ENCODE measurements at regions not wholly inside any gene's neighbourhood (a gene's known extent, or its start where the extent isn't known, plus 50 kb on each side); places are given as distances from the start of the nearest gene placed in this dataset.

DNA sequence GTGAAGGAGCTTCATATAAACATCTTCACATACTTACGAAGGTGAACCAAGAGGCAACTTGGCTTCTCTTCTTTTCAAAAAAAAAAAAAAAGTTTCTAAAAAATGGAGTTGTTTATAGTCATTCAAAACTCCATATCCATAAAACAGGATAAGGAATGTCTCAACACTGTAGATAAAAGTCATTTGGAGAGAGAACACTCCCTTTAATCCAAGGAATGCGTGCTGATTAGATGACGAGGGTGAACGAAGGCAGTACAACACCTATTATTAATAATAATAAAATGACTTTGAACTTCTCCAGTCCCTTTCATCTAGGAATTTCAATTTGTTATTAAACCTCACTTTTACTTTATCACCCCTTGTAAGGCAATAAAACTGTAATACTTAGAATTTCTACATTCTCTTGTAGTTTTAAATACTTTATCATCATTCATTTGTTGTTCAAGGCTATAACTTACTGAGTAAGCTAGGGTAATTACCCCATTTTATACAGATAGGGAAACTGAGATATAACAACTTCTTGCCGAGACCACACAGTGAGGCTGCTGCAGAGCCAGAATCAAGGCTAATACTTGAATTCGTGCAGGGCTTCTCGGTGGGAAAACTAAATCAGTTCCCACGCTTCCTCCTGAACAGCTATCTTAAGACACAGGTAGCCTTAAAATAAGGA lies 377.1 kb downstream of the EFNA5 start:
- DNase-seq (ENCODE audit: low read depth) = no peak

DNA sequence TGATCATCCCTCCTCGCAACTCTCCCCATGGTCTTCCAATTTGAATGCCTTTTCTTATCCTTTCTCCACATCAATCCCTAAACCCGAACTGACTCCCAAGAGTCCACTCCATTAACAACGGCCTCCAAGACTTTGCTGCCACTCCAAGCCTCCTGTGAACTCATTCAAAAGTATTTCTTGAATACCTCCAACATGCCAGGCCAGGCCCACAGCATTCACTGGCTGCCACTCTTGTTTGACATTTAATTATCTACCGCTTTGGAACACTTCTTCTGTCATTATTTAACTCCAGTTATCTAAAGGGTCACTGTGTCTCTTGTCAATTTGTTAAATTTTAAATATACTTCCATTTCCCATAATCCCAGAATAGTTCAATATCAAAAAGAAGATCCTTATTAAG lies 378.9 kb downstream of the EFNA5 start:
- DNase-seq (ENCODE audit: low read depth) = no peak

- no peak for DNase-seq (ENCODE audit: low read depth)
Measured at GRCh38 chr5:107290780-107291398, 379.8 kb downstream of the EFNA5 start.

GRCh38 chr5:107289030-107289714 lies 381.6 kb downstream of the EFNA5 start:
- no peak for DNase-seq (ENCODE audit: low read depth)

DNA sequence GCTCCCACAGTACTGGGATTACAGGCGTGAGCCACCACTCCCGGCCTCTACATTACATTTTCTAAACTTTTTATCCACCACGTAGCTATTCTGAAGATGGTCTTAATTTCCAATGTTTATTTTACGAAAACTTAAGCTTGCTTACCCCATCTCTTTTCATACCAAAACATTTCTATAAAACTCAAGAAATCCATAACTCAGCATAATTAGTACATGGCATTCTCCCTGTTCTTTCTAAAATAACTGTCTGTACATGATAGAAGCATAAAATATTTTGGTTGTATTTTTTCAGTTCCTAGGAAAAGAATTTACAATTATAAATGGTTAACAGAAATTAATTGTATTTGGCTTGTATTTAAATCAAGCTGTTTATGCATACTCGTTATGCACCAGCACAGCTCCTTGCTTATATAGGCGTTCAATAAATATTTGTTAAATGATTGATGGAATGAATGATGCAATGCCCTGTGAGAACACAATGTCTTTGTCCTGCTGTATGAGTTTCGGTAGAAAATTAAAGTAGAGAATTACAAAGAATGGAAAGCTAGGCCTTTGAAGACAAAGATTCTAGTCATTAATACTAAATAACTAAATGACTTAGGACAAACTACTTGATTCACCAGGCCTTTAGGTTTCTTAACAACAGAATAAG lies 384.2 kb downstream of the EFNA5 start:
- no peak for DNase-seq (ENCODE audit: low read depth)

GRCh38 chr5:107285772-107286171 lies 385.0 kb downstream of the EFNA5 start:
- DNase-seq (ENCODE audit: low read depth) = no peak

DNA sequence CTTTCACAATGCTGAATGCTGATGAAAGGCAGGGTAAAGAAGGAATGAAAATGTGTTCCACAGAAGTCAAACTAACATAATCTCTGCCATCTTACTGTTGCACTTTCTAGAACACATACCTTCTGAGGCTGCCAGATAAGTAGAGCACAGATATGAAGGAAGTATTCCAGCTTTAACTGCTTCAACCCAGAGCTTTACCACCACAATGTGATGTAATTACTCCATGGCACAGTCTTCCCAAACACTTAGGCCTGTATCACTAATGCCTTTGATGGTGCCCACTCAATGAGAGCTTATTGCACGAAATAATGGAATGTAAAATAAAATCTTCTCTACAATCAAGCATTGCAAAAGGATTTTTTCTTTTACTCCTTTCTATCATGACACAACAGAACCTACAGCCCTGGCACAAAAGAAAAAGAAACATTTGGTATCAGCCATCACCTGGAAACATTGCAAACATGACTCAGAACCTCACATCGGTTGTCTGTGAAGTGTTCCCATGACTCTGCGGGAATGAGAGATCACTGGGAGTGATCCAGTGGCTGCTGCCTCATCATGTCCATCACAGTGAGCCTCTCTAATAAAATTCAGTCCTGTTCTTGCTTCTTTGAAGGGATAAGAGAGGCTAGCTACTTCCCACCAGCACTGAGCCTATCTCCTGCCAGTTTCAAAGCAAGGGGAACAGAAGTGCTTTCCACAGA lies 385.8 kb downstream of the EFNA5 start:
- no peak for DNase-seq (ENCODE audit: low read depth)

DNA sequence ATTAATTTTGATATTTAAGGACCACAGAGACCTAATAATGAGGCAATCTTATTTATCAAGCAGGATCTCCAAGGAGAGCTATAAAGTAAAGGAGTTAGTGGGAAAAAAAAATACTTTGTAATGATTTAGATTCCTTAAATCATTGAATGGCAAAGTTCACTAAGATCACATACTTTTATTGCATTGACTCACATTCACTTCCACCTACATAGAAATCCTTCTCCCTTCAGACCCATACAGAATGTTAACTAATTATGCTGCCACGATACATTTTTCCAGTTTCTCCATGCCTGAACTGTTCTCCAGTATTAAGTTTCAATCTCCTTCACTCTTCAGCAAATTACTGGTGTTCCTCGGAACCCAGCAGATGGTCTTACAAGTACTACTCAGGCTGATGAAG lies 388.7 kb downstream of the EFNA5 start:
- DNase-seq (ENCODE audit: low read depth) = no peak

- DNase-seq (ENCODE audit: low read depth) = no peak
Measured at GRCh38 chr5:107278774-107279173, 392.0 kb downstream of the EFNA5 start.

DNA sequence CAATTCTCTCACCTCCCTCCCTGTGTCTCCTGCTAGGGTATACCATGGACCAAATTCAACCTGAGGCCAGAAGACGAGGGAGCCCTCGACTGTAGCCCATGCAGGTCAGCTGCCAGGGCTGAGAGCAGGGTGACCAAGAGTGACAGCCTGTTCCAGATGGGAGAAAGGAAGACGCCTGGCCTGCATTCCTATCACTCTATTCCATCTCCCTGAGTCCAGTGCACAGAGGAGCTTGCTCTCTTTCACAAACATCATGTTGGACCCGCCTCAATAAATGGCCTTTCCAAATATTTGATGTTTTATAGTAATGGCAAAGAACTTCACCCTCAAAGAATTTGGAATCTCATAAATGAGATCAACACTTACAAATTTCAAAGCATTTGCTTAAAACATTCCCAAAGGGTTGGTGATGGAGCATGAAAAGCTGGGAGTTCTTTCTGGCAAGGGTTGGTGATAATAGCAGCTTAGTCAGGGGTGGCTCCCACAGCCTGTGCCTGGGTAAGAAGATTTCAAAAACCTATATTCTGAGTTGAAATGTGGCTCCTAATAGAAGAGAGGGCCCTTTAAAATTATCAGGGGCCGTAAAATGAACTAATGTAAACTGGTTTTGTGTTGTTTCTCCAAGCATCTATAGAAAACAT lies 393.1 kb downstream of the EFNA5 start:
- DNase-seq (ENCODE audit: low read depth) = no peak

GRCh38 chr5:107275333-107275732 lies 395.4 kb downstream of the EFNA5 start:
- no peak for DNase-seq (ENCODE audit: low read depth)

DNA sequence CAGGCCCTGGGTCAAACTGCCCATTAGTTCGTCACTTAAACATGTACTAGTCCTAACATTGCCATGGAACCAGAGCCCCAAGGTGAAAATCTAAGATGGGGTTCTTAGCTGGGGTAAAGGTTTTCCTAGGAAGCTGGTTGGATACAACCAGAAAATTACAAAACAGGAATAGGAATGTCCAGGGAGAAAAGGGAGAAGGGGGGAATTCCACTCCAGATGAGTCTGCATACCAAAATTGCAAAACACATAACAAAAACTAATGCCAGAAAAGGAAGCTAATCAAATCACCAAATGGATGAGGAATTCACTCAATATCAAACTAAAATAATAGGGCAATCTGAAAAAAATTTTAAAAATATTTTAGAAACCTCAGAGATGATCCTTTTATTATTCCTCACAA lies 396.2 kb downstream of the EFNA5 start:
- no peak for DNase-seq (ENCODE audit: low read depth)

DNA sequence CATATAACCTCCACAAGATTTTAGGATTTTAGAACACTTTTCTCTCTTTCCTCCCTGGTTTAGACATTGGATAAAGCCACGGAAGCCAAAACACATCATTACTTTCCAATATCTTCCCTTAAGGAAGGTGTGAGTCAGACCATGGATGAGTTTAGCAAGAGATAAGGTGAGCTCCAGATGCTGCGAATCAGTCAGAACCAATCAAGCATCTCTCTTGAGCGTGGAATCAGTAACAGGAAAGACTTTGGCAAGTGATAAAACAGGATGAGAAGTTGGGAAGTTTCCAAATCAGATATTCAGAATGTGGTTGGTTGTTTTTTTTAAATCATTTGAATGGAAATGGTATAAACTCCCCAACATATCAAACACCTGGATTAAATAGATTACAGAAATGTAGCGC lies 397.8 kb downstream of the EFNA5 start:
- DNase-seq (ENCODE audit: low read depth) = no peak

DNA sequence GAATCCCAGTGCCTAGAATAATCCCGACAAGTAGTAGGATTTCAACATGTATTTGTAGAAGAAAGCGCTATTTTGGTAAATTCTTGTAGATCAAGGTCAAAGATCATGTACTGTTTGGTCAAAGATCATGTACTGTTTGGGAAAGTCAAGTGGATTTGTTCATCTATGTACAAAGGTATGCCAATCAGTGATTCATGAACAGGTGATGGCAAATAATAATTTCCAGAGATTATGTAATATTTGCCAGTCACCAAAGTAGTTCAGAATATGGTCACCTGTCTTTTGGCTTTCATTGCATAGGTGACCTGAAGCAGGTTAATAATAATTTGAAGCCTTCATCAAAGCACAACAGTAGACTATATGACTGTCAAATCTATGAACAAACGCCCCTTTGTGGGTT lies 398.2 kb downstream of the EFNA5 start:
- no peak for DNase-seq (ENCODE audit: low read depth)

DNA sequence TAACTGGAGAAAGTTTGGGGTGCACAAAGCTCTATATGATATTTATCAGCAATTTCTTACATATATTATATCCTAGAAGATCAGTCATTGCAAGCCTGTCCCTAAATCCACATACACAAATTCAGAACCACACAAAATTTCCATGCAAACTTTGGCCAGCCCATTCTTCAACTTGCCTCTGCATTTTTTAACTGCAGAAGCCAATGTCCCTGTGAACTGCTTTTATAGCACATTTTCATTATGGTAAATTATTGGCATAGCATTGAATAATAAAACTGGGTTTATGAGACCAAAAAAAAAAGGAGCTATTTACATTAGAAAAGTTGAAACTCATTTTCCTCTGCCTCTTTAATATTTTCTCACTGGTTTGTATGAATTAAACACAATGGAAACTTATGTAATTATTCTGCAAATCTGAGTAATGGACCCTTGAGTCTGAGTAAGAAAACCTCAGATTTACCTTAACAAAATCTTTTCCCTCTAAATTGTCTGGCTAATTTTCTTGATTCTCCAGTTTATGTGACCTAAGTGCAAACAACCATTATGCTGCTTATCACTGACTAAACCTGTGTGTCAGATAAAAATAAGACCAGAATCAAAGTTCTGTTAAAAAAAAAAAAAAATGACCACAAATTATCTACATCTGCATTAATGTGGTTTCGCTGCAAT lies 398.9 kb downstream of the EFNA5 start:
- no peak for DNase-seq (ENCODE audit: low read depth)

DNA sequence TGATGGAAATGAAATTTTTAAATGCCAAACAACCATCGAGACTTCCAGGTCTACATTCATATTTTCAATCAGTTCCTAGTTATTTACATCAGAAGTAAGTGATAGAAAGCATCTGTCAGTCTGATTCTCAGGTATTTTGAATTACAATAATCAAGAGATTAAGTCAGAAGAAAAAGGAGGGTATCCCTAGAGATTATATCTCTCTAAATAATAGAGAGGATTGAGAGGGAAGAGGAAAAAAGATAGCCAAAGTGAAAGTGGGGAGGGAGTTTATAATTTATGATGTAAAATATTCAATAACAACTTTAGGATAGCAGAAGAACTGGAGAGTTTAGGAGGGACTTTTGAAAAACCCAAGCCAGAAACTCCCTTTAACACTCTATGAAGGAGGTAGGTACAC lies 400.2 kb downstream of the EFNA5 start:
- DNase-seq (ENCODE audit: low read depth) = no peak

DNA sequence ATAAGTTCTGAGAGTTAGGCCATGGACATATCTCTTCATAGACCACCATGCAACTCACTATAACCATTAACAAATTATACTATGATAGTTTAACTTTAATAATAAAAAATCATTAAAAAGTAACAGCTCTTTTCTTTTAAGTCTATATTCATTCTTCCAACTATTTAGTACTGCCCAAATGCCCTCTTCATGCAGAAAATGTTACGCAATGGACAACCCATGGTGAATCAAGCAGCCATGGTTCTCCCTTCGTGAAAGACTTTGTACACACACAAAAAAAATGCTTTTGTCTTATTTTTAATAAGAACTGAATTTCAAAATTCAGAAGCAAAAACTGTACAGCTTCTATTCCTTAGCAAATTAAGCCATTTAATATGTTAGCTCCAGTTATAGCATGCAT lies 401.1 kb downstream of the EFNA5 start:
- DNase-seq (ENCODE audit: low read depth) = no peak

- no peak for DNase-seq (ENCODE audit: low read depth)
Measured at GRCh38 chr5:107269256-107269655, 401.5 kb downstream of the EFNA5 start.

DNA sequence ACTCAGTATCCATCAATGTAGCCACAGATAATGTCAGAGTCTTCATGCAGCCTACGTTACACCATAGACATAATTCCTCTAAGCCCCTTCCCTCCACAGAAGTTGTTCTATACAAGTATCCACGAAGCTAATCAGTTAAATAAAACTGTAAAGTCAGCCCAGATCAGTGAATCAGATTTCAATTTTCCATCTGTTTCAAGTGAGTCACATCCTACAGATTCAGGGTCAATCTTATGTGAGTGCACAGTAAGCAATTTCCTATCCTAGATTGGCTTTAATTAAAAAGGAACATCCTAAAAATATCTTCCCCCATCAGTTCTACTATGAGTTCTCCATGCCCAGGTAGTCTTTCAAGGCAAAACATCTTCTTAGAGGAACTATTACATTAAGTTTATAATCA lies 402.5 kb downstream of the EFNA5 start:
- peak; percentile 45 for DNase-seq (ENCODE audit: low read depth)

DNA sequence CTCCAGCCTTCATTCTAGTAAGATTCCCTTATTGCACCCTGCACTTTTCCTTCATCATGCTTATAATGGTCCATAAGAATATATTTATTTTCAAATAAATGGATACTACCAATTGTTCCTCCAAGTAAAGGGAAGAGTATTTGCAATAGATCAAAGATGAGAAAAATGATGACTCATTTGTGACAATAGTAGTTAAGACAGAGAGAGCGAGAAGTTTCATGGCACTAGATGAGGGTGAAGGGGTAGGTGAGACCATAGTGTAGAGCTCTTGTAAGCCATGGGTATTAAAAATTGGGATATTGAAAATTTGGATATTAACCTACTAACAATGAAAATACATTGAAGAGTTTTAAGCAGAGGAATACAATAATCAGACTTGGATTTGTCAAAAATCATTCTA lies 404.6 kb downstream of the EFNA5 start:
- DNase-seq (ENCODE audit: low read depth) = no peak

- no peak for DNase-seq (ENCODE audit: low read depth)
Measured at GRCh38 chr5:107265193-107265592, 405.5 kb downstream of the EFNA5 start.
